LNCaP clone FGC (cell line): ENCODE measurements at regions not wholly inside any gene's neighbourhood (a gene's known extent, or its start where the extent isn't known, plus 50 kb on each side); places are given as distances from the start of the nearest gene placed in this dataset.
"Not testable (repeated sequence)": the region's sequence is repeated elsewhere in the genome, so short reads cannot be mapped to it uniquely, and the experiment has no call there.

Experiments
- DNase-seq: peaks from one replicate; pipeline ENCODE4 v3.0.0-alpha.2; 2011; ENCODE audit warnings: low read depth
- H3K4me3 ChIP-seq: 2 replicates; pipeline ENCODE4 v1.5.1; 2011; ENCODE audit warnings: mild to moderate bottlenecking, low read depth, low read length, control low read depth
- CTCF ChIP-seq: IDR thresholded peaks from 2 replicates; pipeline ENCODE4 v1.5.1; 2012; ENCODE audit warnings: mild to moderate bottlenecking; ENCODE audit not compliant: control insufficient read depth, insufficient read depth; ENCODE audit errors: extremely low read depth

DNA sequence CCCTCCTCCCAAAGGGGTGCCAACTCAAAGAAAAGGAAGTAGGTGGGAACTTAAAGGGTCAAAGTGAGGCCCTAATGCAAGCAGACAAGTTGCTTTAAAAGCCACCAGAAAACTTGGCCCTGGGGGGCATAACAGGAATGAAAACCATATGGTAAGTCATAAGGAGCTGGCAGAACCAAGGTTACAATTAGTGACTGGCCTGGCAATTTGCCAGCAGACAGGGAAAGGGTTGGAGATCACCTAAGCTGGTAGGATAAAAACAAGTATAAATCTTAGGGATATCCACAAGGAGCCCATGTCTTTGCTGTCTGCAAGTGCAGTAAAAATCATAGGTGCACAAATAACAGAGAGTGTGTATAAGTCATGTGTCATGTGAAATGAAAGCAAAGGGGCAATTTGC lies 256.7 kb upstream of the LRRTM4 start:
- no peak overlapping the region for H3K4me3 ChIP-seq
- TF ChIP-seq CTCF = no peak
- no peak for DNase-seq

- not testable (repeated sequence) for H3K4me3 ChIP-seq, DNase-seq
Observed at GRCh38 chr2:77793500-77793899, 271.3 kb upstream of the LRRTM4 start.

GRCh38 chr2:77796397-77796796 lies 274.2 kb upstream of the LRRTM4 start:
- H3K4me3 ChIP-seq = no peak overlapping the region
- no peak for TF ChIP-seq CTCF
- DNase-seq = no peak

- no peak overlapping the region for H3K4me3 ChIP-seq
- TF ChIP-seq CTCF = no peak
- DNase-seq = no peak
Observed at GRCh38 chr2:77797088-77797487, 274.9 kb upstream of the LRRTM4 start.

GRCh38 chr2:77800410-77800809 lies 278.2 kb upstream of the LRRTM4 start:
- H3K4me3 ChIP-seq = no peak overlapping the region
- no peak for TF ChIP-seq CTCF
- no peak for DNase-seq

GRCh38 chr2:77807531-77808215 lies 285.5 kb upstream of the LRRTM4 start:
- TF ChIP-seq CTCF = no peak
- DNase-seq = no peak
- H3K4me3 ChIP-seq = no peak overlapping the region

DNA sequence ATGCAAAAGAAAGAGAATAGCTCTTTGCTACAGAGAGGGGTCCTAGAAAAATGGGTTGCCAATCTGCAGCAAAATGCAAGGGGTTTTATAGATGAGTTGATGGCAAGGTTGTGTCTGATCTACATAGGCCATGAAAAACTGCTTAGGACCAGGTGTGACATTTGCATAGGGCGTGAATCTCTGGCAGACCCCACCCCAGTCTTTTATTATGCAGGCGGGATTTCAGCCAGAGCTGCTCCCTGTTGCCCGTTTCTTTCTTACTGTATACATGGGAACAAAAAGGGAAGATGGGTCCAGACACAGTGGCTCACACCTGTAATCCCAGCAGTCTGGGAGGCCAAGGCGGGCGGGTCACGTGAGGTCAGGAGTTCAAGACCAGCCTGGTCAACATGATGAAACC lies 286.4 kb upstream of the LRRTM4 start:
- no peak for DNase-seq
- TF ChIP-seq CTCF = no peak
- H3K4me3 ChIP-seq = no peak overlapping the region
